ENCODE measurements at regions not wholly inside any gene's neighbourhood (a gene's known extent, or its start where the extent isn't known, plus 50 kb on each side); places are given as distances from the start of the nearest gene placed in this dataset.

GRCh38 chr5:29213475-29213874 lies 1980.0 kb upstream of the CDH6 start:
- no peak for TF ChIP-seq CTCF (IDR thresholded peaks at IDR 0.05)
- no peak for TF ChIP-seq POLR2A (IDR thresholded peaks at IDR 0.05)

All from ovary (tissue), 3 donors.